DMS79 (cell line): ENCODE measurements at regions not wholly inside any gene's neighbourhood (a gene's known extent, or its start where the extent isn't known, plus 50 kb on each side); places are given as distances from the start of the nearest gene placed in this dataset.
A peak's percentile ranks its signal among the peaks of the same experiment; 100 is the strongest.
"Not testable (repeated sequence)": the region's sequence is repeated elsewhere in the genome, so short reads cannot be mapped to it uniquely, and the experiment has no call there.

Experiments
- DNase-seq: peaks from one replicate; lab custom pipeline; 2025; lab: John Stamatoyannopoulos, UW

DNA sequence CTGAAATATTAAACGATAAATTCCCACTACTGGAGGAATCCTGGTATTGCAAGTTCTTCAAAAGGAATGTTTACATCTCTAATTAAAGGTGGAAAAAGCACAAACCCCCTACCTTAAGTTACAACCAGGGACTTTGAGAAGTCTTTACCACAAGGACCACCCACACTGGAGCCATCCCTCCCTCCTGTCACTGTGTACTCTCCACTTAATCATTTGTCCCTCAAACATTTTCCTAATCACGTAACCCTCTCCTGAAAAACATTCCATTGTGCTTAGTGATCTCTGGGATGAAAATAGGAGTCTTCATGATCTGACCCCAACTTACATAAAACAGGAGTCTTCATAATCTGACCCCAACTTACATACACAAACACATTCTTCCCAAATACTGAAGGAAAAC, 85.7 kb downstream of the SUCLG1 start:
- no peak for DNase-seq

- no peak for DNase-seq
Observed at GRCh38 chr2:84362541-84362940, 96.5 kb downstream of the SUCLG1 start.

- no peak for DNase-seq
Observed at GRCh38 chr2:84338069-84338468, 121.0 kb downstream of the SUCLG1 start.

GRCh38 chr2:84327645-84328249, 131.3 kb downstream of the SUCLG1 start:
- no peak for DNase-seq

- DNase-seq: no peak
Observed at GRCh38 chr2:84326831-84327432, 132.1 kb downstream of the SUCLG1 start.

DNA sequence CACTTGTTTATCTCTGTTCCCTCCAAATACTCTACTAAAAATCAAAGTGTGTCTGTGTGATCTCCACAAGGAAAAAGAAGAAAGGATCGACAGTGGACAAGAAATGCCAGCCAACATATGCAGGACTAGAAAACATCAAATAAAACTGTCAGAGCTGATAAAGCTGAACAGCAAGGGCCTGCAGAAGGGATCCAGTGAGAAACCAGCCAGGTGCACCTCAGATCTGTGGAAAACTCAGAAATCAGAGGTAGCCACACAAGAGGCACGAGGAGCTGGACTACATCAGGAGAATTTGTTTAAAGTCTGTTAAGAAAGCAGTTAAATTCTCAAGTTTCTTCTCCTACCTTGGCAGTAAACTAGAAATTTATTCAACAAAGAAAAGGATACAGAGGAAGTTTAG, 135.2 kb downstream of the SUCLG1 start:
- DNase-seq: no peak

DNA sequence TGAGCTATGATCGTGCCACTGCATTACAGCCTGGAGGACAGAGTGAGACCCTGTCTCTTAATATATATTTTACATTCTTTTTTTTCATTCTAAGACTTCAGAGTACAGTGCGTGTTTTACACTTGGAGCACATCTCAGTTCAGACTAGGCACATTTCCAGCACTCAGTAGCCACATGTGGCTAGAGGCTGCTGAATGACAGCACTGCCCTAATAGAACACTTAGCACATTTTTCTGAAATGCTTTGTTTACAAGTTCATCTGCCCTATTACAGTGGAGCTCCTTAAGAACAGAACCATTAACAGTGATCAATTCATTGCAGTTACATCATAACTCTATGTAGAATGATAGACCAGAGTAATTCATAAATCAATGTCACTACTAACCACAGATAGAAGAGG, 138.1 kb downstream of the SUCLG1 start:
- no peak for DNase-seq

DNA sequence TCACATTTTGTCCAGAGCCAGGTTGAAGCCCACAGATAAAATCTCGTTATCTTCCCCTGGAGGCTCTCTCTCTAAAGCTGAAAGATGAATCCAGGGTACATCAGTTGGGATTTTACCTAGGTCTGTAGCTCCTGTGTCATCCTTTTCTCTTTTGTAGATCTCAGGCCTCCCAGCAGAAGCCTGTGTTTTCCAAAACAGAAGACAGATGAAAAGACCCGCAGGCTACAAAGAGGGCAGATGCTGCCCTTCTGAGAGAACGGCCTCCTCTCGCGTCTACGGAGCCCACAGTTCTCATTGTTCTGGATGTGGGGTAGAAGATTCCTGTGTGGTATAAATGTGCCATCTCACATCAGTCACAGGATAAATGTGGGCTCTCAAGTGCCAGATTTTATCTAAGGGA, 139.5 kb downstream of the SUCLG1 start:
- DNase-seq: no peak

DNA sequence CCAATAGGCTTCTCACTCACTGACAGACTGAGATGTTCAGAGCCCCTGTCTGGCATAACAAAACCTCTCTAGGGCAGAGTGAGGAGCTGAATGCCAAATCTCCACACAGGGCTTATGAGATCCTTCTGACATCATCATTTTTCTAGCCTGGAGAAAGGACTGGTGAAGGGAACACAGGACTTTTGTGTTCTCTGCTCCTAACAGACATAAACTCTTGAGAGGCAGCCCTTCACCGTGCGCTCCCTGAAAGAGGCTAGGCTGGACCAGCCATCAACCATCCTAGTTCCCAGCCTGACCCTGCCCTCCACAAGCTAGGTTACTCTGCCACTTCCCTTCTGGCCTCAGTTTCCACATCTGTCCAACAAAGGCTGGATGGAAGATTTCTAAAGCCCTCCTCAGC, 141.9 kb downstream of the SUCLG1 start:
- no peak for DNase-seq

GRCh38 chr2:84314901-84315330, 144.2 kb downstream of the SUCLG1 start:
- DNase-seq: peak; percentile 22

- no peak for DNase-seq
Observed at GRCh38 chr2:84314250-84314649, 144.8 kb downstream of the SUCLG1 start.

DNA sequence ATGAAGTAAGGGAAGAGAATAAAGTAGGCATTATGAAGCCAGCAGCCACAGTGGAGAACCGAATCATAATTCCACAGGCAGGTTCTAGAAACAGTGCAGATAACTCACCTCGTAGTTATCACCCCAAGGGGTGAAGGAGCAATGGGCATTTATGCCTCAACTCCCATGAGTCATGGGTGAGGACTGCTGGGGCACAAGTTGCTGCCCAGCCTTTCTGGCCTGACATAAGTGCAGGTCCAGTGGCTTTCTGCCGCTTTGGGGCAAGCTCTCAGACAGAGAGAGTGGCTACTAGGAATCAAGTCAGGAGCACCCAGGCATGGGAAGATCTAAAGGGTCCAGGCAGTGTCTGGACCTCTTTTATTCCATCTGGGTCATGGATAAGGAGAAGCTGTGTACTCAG, 149.8 kb downstream of the SUCLG1 start:
- DNase-seq: no peak

GRCh38 chr2:84306361-84306760, 152.7 kb downstream of the SUCLG1 start:
- no peak for DNase-seq

- no peak for DNase-seq
Observed at GRCh38 chr2:84302513-84303412, 156.3 kb downstream of the SUCLG1 start.

- DNase-seq: no peak
Observed at GRCh38 chr2:84301717-84302116, 157.4 kb downstream of the SUCLG1 start.

DNA sequence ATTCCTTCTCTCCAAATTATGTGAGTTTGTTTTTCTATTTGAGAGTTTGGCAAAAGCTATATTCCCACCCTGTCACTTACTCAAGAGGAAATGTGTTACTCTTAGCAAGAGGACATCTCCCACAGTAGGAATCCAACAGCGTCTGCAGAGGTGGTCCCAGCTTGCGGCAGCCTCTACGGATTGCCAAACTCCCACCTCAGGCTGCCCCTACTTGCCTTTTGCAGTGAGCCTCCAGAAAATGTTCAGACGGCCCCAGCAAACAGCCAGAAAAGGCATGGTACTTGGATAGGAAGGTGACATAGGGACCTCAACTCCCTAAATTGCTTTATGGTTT, 158.4 kb downstream of the SUCLG1 start:
- no peak for DNase-seq

GRCh38 chr2:84300001-84300695, 158.9 kb downstream of the SUCLG1 start:
- DNase-seq: not testable (repeated sequence)

DNA sequence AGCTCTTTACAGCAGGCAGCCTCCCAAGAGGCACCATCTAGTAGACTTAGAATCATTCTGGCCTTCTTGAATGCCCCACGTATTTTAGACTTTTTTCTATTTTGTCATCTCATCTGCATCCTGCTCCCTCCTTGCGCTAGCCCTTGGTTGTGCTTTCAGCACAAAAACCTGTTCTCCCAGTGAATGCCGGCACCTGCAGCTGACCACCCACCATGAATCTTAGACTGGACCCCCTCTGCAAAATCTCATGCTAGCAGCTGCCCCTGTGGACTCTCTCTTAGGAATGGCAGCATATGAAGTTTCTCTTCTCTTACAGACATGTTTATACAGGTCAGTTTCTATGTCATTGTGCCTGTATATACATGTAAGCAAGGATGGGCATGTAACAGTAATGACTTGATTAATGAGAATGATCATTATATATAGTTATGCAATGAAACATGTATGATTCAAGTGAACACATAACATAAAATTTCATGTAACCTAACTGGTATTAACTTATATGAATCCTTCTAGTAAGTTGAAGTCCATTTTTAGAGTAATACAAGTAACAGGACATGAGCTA, 159.8 kb downstream of the SUCLG1 start:
- no peak for DNase-seq

GRCh38 chr2:84297155-84297554, 161.9 kb downstream of the SUCLG1 start:
- no peak for DNase-seq

DNA sequence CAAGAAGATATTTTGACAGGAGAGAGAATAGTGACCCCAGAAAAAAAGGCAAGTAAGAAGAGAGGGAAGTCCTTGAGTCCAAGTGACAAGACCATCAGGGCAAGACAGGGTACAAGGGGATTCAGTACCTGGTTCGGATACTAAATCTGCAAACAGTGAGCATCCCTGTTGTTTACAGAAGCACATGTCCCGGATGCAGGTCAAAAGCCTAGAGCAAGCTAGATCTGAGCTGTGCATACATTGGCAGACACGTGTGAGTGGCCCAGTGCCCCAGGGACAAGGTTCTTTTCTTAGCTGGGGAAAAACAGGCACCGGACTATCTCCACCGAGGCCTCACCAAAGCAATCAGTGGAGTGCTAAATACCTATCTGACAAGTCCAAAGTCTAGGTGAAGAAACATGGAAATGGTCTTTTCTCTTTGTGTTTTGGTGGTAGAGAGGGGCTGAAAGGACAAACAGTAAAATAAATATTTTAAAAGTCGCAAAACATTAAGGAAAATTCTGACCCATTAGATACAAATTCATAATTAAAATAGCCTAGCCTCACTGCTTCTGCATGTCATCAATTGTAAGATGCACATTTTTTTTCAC, 165.2 kb downstream of the SUCLG1 start:
- DNase-seq: no peak

DNA sequence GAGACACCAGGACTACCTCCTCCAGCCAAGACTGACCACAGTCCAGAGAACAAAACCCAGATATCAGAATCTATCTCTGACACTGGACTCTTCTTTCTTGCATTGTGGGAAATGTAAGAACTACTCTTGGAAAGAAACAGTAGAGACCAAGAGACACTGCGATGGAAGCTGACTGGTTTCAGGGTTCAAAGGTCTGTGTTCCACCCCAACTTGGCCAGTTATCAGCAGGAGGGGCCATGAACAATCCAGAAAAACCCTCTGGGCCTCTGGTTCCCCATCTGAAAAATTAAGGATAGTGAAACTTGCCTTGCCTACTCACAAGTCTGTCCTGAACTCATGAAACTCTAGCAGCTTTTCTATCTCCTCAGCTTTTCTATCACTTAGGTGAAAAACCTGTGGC, 166.5 kb downstream of the SUCLG1 start:
- DNase-seq: no peak

GRCh38 chr2:84290537-84290936, 168.5 kb downstream of the SUCLG1 start:
- no peak for DNase-seq
